GM12878 (cell line): ENCODE measurements at regions not wholly inside any gene's neighbourhood (a gene's known extent, or its start where the extent isn't known, plus 50 kb on each side); places are given as distances from the start of the nearest gene placed in this dataset.
A peak's percentile ranks its signal among the peaks of the same experiment; 100 is the strongest.

Experiments used
- ATAC-seq: fragments of 200-7000 bp; cut with Tn5 transposase; 3 replicates; pipeline ENCODE4 v1.9.1; 2020; ENCODE audit warnings: mild to moderate bottlenecking, moderate library complexity
- BruUV-seq: library from RNA; stranded (reverse); fragments of 400-500 nt; replicated peaks from 2 replicates; lab custom pipeline; 2021; lab: Mats Ljungman, UMichigan
- CTCF ChIA-PET: fragments of 300-600 bp; sonication (Branson Sonifier 250); formaldehyde crosslinking; extraction: SDS; loops from one replicate; lab custom pipeline; 2021; ENCODE audit warnings: inconsistent platforms; lab: Yijun Ruan, JAX
- POLR2A ChIA-PET: fragments of 350-600 bp; formaldehyde crosslinking; extraction: SDS; loops from one replicate; lab custom pipeline; 2021; ENCODE audit warnings: inconsistent platforms; lab: Charles Lee
- RAD21 ChIA-PET: fragments of 300-600 bp; sonication (Branson Sonifier 250); formaldehyde crosslinking; loops from one replicate; lab custom pipeline; 2023; ENCODE audit warnings: antibody characterized with exemption; ENCODE audit not compliant: unreplicated experiment; lab: Charles Lee
- SMC1A ChIA-PET: fragments of 300-600 bp; sonication (Branson Sonifier 250); formaldehyde crosslinking; loops from one replicate; lab custom pipeline; 2023; ENCODE audit not compliant: unreplicated experiment, uncharacterized antibody; lab: Charles Lee
- DNase-seq: peaks from one replicate; pipeline ENCODE4 v3.0.0-alpha.2; 2011; ENCODE audit warnings: low read depth, low spot score
- FAIRE-seq: peaks from 3 replicates; lab custom pipeline; 2011; peaks lifted over from hg19 to GRCh38; lab: Jason Lieb, UNC
- H2AFZ ChIP-seq: 2 replicates; pipeline ENCODE4 v1.6.0; 2011; ENCODE audit warnings: low read depth, low read length, control low read depth; ENCODE audit not compliant: control insufficient read depth
- H3K27ac ChIP-seq: 2 replicates; pipeline ENCODE4 v1.5.1; 2011; ENCODE audit warnings: control low read depth; ENCODE audit not compliant: control insufficient read depth, insufficient read depth
- H3K27me3 ChIP-seq, 2 experiments: replicated peaks in 1 of 2; 2 replicates each; pipeline versions ENCODE4 v1.6.0 to v1.6.1; 2011; ENCODE audit warnings: low read length in 1 of 2; ENCODE audit not compliant: control insufficient read depth in 2 of 2, insufficient read depth in 2 of 2
- H3K36me3 ChIP-seq, 2 experiments: 2 replicates each; pipeline ENCODE4 v1.5.1; 2011; ENCODE audit warnings: low read length in 1 of 2; ENCODE audit not compliant: control insufficient read depth in 2 of 2, insufficient read depth in 2 of 2
- H3K4me1 ChIP-seq: 2 replicates; pipeline ENCODE4 v1.6.1; 2011; ENCODE audit warnings: mild to moderate bottlenecking, low read length, moderate library complexity, mixed read lengths; ENCODE audit not compliant: control insufficient read depth, insufficient read depth
- H3K4me2 ChIP-seq: 2 replicates; pipeline ENCODE4 v1.6.0; 2011; ENCODE audit warnings: control low read depth; ENCODE audit not compliant: control insufficient read depth, insufficient read depth
- H3K4me3 ChIP-seq: fragments of 200-600 bp; sonication (generic); 2 replicates; pipeline ENCODE4 v1.5.1; 2016
- H3K79me2 ChIP-seq: 2 replicates; pipeline ENCODE4 v1.6.0; 2011; ENCODE audit warnings: low read length; ENCODE audit not compliant: control insufficient read depth, insufficient read depth
- H3K9ac ChIP-seq: 2 replicates; pipeline ENCODE4 v1.8.0; 2011; ENCODE audit warnings: low read length, control low read depth, mixed read lengths; ENCODE audit not compliant: control insufficient read depth, insufficient read depth
- H3K9me3 ChIP-seq: replicated peaks from 3 replicates; pipeline ENCODE4 v1.5.1; 2011; ENCODE audit warnings: mild to moderate bottlenecking, low read length; ENCODE audit not compliant: control insufficient read depth, insufficient read depth
- H4K20me1 ChIP-seq: 2 replicates; pipeline ENCODE4 v1.6.0; 2011; ENCODE audit not compliant: control insufficient read depth, insufficient read depth
- BCL3 ChIP-seq: IDR thresholded peaks from 2 replicates; pipeline ENCODE4 v1.6.1; 2011; ENCODE audit warnings: borderline replicate concordance, low read depth, mild to moderate bottlenecking, moderate library complexity, low read length; ENCODE audit not compliant: insufficient read depth, poor library complexity, severe bottlenecking
- RUNX3 ChIP-seq: IDR thresholded peaks from 2 replicates; pipeline ENCODE4 v1.6.1; 2012; ENCODE audit warnings: low read length, inconsistent platforms
- WGBS: methylation state at CpG from one replicate; pipeline ENCODE4 v1.1.6; 2016; ENCODE audit warnings: low lambda C conversion rate; ENCODE audit not compliant: insufficient replicate concordance, insufficient coverage; ENCODE audit errors: missing lambda C conversion rate; 5-methylcytosine and 5-hydroxymethylcytosine counted together
- in situ Hi-C: fragments of 300-500 bp; cut with MboI; formaldehyde crosslinking; loops from 9 replicates; pipeline ENCODE4 v1.14.3; 2018; ENCODE audit warnings: mixed read lengths
- intact Hi-C: fragments of 100-400 bp; cut with micrococcal nuclease; formaldehyde crosslinking; loops from one replicate; pipeline ENCODE4 v1.14.2; 2022; ENCODE audit not compliant: unreplicated experiment

GRCh38 chr2:64918220-64918886 lies 70.8 kb upstream of the SLC1A4 start:
- H3K79me2 ChIP-seq: peaks cover 68% of the 10 kb centered on the region
- no peak for ATAC-seq

More at GRCh38 chr2:64918220-64918886, 70.8 kb upstream of the SLC1A4 start:
- H3K27ac ChIP-seq: peak overlapping the region; percentile 81
- peaks cover 5% of the 10 kb centered on the region; the same call in 2 of the 3 replicates for H3K9me3 ChIP-seq
- H3K9ac ChIP-seq: no peak overlapping the region; the same call in 1 of the 2 replicates
- TF ChIP-seq RUNX3 (0 out of 2 replicates have a peak, but pooled peaks have one; percentile 2), BCL3 (no peak)
- DNase-seq (no peak), FAIRE-seq (no peak)
- in situ Hi-C loops (loop anchor here (5.0 to 25.0 kb wide), 2 partner anchors 119 to 644 kb away; no protein-coding TSS in a partner anchor), intact Hi-C loops (loop anchor here (1.0 to 10.0 kb wide), 3 partner anchors 115 to 306 kb away; partner anchors contain the start of genes ACTR2 and SERTAD2)
- H4K20me1 ChIP-seq: no peaks in the 10 kb centered on the region
- 74% methylated on average over 8 of the region's 8 CpGs for WGBS
- peaks cover 14 to 17% of the 10 kb centered on the region in 2 experiments; a peak in 3 of 4 replicates for H3K36me3 ChIP-seq
- ChIA-PET SMC1A (interaction anchor here (0.6 to 14.1 kb wide), 29 partner anchors 8 to 394 kb away, joined by 3 to 395 read pairs (median 4); partner anchors contain the start of genes AFTPH and SERTAD2), RAD21 (interaction anchor here (0.6 to 13.2 kb wide), 26 partner anchors 11 to 702 kb away, joined by 3 to 389 read pairs (median 4); partner anchors contain the start of genes AFTPH, CEP68 and SLC1A4), POLR2A (interaction anchor here (0.8 to 16.6 kb wide), 8 partner anchors 10 to 309 kb away, joined by 3 to 377 read pairs (median 4); partner anchors contain the start of gene ACTR2), CTCF (interaction anchor here (0.6 to 13.8 kb wide), 22 partner anchors 9 to 169 kb away, joined by 3 to 413 read pairs (median 5); partner anchors contain the start of gene CEP68)
- H2AFZ ChIP-seq: no peak overlapping the region
- no peaks in the 10 kb centered on the region for H3K27me3 ChIP-seq
- peaks cover 58% of the 10 kb centered on the region for H3K4me1 ChIP-seq
- TSS peak; percentile 60 for BruUV-seq
- H3K4me2 ChIP-seq: peak overlapping the region; percentile 78
- H3K4me3 ChIP-seq: peak overlapping the region; percentile 62; the same call in 1 of the 2 replicates
